NCI-H2196 treated with DMSO at 0.1 percent for 48 hours (cell line): ENCODE measurements at regions not wholly inside any gene's neighbourhood (a gene's known extent, or its start where the extent isn't known, plus 50 kb on each side); places are given as distances from the start of the nearest gene placed in this dataset.

ENCODE experiments used
- DNase-seq: peaks from one replicate; lab custom pipeline; 2025; ENCODE audit not compliant: unreplicated experiment; lab: John Stamatoyannopoulos, UW

- DNase-seq, result no peak
These were observed 1614.6 kb downstream of the PCDH7 start for GRCh38 chr4:32334759-32335158.

- DNase-seq, result no peak
These were observed 1617.2 kb downstream of the PCDH7 start for GRCh38 chr4:32337403-32337802.

GRCh38 chr4:32340591-32340990 lies 1620.4 kb downstream of the PCDH7 start:
- DNase-seq, result no peak

- no peak for DNase-seq
These were observed 1621.2 kb downstream of the PCDH7 start for GRCh38 chr4:32341342-32341741.

GRCh38 chr4:32342054-32342453 lies 1621.9 kb downstream of the PCDH7 start:
- DNase-seq, result no peak

- DNase-seq, result no peak
These were observed 1628.9 kb downstream of the PCDH7 start for GRCh38 chr4:32349026-32349425.

GRCh38 chr4:32374206-32374605 lies 1654.0 kb downstream of the PCDH7 start:
- no peak for DNase-seq

- DNase-seq, result no peak
These were observed 1673.6 kb downstream of the PCDH7 start for GRCh38 chr4:32393806-32394205.

- DNase-seq, result no peak
These were observed 1674.1 kb downstream of the PCDH7 start for GRCh38 chr4:32394255-32394654.

- DNase-seq, result no peak
These were observed 1676.4 kb downstream of the PCDH7 start for GRCh38 chr4:32396507-32397070.

GRCh38 chr4:32400870-32401269 lies 1680.7 kb downstream of the PCDH7 start:
- no peak for DNase-seq

- no peak for DNase-seq
These were observed 1697.0 kb downstream of the PCDH7 start for GRCh38 chr4:32417113-32417704.

- DNase-seq, result no peak
These were observed 1703.1 kb downstream of the PCDH7 start for GRCh38 chr4:32423267-32423666.

GRCh38 chr4:32425243-32425642 lies 1705.1 kb downstream of the PCDH7 start:
- DNase-seq, result no peak

GRCh38 chr4:32427566-32427965 lies 1707.4 kb downstream of the PCDH7 start:
- no peak for DNase-seq

- no peak for DNase-seq
These were observed 1709.0 kb downstream of the PCDH7 start for GRCh38 chr4:32429151-32429550.

GRCh38 chr4:32435308-32435707 lies 1715.1 kb downstream of the PCDH7 start:
- DNase-seq, result no peak

- DNase-seq, result no peak
These were observed 1716.6 kb downstream of the PCDH7 start for GRCh38 chr4:32436816-32437215.

GRCh38 chr4:32440391-32440790 lies 1720.2 kb downstream of the PCDH7 start:
- no peak for DNase-seq

GRCh38 chr4:32454482-32454881 lies 1734.3 kb downstream of the PCDH7 start:
- no peak for DNase-seq

GRCh38 chr4:32455231-32455630 lies 1735.1 kb downstream of the PCDH7 start:
- no peak for DNase-seq

- DNase-seq, result no peak
These were observed 1740.8 kb downstream of the PCDH7 start for GRCh38 chr4:32460972-32461371.

- no peak for DNase-seq
These were observed 1742.8 kb downstream of the PCDH7 start for GRCh38 chr4:32462944-32463343.
